Stimulated activated CD4-positive, alpha-beta T cell treated with anti-CD3 and anti-CD28 coated beads, Interleukin-4, amount 100 ng/mL, for 48 hours (primary cell): ENCODE measurements at regions not wholly inside any gene's neighbourhood (a gene's known extent, or its start where the extent isn't known, plus 50 kb on each side); places are given as distances from the start of the nearest gene placed in this dataset.

Experiments
- DNase-seq, 2 donors: peaks; one replicate each; pipeline ENCODE4 v3.0.0-alpha.2; 2020; ENCODE audit warnings: low read depth in 2 of 2

DNA sequence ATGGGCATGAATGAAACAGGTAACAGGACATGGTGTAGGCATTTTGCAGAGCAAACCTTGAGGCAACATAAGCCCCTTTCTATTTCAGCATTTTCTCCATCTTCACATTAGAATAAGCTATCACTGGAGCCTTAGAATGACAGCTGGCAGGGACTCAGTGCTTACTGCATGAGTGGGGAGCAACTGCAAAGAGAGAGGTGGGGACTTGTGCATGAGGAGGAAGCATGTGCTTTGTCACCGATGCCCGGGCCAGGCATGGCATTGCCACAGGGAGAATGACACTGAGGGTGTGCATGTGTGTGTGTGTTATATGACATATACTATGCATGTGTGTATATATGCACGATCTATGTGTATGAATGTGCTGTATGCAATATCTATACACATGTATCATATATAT lies 258.2 kb upstream of the RAB6C start:
- DNase-seq, result no peak

- no peak for DNase-seq
These were observed 257.6 kb upstream of the RAB6C start for GRCh38 chr2:129721846-129722245.

DNA sequence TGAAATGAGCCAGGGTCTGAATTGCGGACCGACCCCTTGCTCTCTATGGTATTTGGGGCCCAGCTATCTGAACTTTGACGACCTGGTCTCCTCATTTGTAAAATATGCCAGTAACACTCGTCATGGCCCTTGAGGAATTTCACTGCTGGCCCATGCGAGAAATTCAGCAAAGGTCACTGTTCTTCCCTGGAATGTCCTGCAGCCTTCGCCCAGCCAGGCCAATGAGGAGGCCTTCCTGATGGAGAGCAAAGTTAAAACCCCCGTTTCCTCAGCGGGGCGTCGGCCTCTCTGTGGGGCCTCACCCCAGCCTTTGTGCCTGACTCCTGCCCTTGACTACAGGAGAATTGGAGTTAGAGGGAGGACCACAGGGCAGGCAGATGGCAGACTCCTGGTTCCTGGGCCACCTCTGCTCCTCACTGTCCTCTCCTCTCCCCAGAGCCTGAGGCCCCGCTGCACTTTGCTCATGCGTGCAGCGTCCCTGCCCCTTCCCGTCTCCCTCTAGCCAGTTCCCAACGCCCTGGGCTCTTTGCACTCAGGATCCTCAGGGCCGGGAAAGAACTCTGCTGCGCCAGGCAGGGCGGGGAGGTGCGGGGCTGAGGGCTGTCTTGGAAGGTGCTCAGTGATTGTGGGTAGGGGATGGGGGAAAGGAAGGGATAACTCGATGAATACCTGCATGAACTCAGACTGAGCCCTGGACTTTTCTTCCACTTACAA lies 257.0 kb upstream of the RAB6C start:
- DNase-seq, result no peak

- DNase-seq, result no peak
These were observed 256.0 kb upstream of the RAB6C start for GRCh38 chr2:129723277-129724020.

DNA sequence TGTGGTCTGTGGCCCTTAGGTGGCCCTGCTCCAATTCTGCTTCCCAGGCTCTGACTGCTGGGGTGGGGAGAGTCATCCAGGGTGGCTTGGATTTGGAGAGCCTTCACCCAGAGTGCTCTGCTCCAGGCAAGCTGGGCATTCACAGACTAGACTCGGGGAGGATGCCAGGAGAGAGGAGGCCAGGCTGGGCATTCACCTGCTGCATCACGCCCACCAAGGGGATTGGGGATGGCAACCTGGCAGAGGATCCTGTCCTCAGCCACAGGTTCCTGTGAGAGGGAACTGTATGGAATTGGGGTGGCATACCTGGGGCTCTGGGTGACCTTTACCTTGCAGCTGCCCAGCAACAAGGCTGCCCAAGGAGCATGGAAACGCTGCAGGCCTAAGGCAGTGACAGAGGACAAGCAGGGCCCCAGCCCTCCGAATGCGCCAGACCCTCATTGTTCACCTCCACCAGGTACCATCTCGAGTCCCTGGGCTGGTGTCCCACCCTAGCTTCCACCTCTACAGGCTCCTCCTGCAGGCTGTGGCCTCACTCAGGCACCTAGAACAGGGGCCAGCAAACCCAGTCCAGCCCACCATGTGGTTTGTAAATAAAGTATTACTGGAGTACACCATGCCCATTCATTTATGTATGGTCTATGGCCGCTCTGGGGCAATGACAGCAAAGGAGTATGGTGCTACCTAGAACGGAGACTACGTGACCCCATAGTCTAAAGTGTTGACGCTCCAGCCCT lies 255.3 kb upstream of the RAB6C start:
- no peak for DNase-seq

DNA sequence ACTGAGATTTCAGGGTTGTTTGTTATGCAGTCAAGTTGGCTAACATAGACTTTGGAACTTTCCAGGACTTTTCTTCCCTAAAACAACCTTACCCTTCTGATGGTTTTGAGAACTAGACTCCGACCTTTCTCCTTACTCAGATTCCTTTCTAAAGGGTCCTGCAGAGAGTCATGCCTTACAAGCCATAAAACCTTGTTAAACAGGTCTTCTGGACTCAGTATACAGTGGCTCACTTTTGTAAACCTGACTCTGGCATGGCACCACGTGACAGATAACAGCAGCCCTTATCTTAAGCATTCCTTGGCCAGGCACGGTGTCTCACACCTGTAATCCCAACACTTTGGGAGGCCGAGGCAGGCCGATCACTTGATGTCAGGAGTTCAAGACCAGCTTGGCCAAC lies 253.2 kb upstream of the RAB6C start:
- no peak for DNase-seq

DNA sequence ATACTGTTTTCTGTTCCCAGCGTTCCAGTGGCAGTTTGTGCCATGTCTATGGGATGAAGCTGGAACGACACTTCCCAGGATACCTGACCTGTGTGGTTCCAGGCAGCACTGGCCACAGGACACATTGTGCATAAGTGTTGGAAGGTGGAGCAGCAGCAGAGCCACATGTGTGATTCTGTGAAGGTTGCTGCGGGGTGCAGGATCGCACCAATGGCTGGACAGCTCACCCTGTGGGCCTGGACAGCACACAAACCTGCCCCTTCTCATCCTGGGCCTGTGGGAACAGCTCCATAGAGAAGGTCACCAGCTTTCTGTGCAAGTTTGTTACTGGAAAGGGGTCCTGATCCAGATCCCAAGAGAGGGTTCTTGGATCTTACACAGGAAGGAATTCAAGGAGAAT lies 252.2 kb upstream of the RAB6C start:
- no peak for DNase-seq

DNA sequence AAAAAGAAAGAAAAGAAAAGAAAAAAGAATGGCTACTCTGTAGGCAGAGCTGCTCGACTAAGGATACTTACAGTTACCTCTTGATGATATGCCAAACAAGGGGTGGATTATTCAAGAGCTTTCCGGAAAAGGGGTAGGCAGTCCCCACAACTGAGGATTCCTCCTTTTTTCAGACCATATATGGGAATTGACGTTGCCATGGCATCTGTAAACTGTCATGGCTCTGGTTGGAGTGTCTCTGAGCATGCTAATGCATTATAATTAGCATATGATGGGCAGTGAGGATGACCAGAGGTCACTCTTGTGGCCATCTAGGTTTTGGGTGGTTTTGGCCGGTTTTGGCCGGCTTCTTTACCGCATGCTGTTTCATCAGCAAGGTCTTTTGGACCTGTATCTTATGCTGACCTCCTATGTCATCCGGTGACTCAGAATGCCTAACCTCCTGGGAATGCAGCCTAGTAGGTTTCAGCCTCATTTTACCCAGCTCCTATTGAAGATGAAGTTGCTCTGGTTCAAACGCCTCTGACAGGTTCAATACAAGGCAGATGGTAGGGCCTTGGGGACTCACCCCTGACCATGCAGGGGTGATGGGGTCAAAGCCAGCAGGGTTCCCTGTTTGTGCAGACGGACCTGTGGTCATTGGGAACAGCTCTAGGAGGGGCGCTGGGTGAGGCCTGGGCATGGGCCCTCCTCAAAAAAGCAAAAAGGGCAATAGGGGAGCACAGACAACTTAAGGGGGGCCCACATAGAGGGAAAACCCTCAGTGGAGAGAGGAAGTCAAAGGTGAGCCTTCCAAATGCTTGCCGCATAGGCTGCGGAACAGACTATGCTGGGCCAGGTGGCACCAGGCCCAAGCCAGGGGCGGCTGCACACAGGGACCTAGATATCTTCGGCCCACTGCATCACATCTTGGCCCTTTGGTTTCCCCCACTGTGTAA lies 251.2 kb upstream of the RAB6C start:
- no peak for DNase-seq

DNA sequence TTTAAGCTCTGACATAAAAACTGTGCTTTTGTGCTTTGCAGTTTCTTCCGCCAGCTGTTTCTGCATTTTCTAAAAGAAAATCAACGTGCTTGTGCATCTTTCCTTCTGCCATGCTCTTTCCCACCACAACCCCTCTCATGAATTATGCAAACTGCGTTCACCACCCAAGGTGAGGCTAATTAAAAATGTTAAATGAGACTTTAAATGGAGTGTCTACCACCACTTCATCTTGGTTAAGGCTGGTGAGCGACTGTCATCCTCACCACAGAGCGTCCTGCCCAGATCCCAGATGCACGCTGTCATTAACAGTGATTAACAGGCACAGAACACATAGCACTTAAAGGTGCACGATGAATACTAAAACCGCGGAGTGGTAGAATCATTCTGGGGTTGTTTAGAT lies 250.5 kb upstream of the RAB6C start:
- DNase-seq, result no peak

DNA sequence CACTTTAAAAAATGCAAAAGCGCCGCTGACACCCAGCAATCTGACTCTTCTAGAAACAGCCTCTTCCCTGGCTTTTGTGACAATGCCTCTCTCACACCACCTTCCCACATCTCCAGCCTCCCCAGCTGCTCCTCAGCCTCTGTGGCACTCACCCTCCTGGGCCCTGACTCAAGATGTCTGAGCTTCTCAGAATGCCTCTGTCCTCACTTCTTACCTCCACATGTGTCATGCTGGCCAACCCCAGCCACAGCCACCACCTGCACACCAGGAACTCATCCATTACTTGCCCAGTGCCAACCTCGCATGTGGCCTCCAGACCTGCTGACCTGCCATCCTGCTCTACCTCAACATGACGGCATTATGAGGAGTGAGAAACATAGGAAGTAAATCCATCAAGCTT lies 249.8 kb upstream of the RAB6C start:
- DNase-seq, result no peak

- DNase-seq, result no peak
These were observed 248.5 kb upstream of the RAB6C start for GRCh38 chr2:129730979-129731378.

- DNase-seq, result no peak
These were observed 247.4 kb upstream of the RAB6C start for GRCh38 chr2:129731907-129732629.

DNA sequence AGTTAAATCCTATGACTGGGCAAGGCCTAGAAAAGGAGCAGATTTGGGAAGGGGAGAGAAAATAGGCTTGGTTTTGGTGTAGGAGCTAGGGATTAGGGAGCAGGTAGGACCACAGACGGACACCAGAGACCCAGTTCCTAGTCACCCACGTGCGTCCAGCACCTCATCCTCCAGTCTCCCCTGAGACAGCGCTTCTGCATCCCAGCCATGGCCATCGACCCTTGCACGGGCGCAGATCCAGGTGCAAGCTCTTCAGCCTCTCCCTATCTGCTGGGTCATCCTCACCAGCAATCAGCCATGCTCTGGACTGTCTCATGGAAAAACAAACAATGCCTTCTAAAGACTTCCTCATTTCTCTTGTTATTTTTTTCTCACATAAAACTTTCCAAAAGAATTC lies 246.8 kb upstream of the RAB6C start:
- no peak for DNase-seq

DNA sequence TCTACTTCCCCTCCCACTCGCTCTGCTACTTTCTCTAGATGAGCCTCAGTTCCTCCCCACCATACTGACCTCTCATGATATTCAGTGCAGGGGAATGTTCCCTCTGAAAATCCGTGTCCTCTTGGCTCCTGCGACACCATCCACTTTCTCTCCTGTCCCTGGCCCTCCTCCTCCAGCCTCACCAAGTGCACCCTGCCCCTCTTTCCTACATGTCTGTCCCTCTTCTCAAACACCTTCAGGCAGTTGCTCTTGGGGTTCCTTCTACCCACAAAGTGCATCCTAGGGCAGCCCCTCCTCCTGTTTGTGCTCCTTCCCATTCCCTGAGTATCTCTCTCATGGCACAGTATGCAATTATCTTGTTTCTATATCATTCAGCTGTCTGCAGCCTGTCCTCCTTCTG lies 246.4 kb upstream of the RAB6C start:
- DNase-seq, result no peak

- DNase-seq, result no peak
These were observed 245.9 kb upstream of the RAB6C start for GRCh38 chr2:129733579-129733978.

- DNase-seq, result no peak
These were observed 245.0 kb upstream of the RAB6C start for GRCh38 chr2:129734343-129735034.

DNA sequence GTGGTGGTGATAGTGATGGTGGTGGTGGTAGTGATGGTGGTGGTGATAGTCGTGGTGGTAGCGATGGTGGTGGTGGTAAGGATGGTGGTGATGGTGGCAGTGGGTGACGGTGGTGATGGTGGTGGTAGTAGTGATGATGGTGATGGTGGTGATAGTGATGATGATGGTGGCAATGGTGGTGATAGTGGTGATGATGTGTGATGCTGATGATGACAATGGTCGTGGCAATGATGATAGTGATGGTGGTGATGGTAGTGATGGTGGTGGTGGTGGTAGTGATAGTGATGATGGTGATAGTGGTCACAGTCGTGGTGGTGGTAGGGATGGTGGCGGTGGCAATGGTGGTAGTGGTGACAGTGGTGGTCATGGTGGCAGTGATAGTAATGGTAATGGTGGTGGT lies 243.9 kb upstream of the RAB6C start:
- DNase-seq, result no peak

- DNase-seq, result no peak
These were observed 241.6 kb upstream of the RAB6C start for GRCh38 chr2:129737660-129738527.

GRCh38 chr2:129738799-129739198 lies 240.7 kb upstream of the RAB6C start:
- DNase-seq, result no peak

GRCh38 chr2:129740504-129740903 lies 239.0 kb upstream of the RAB6C start:
- no peak for DNase-seq
